ENCODE measurements at regions not wholly inside any gene's neighbourhood (a gene's known extent, or its start where the extent isn't known, plus 50 kb on each side); places are given as distances from the start of the nearest gene placed in this dataset.

DNA sequence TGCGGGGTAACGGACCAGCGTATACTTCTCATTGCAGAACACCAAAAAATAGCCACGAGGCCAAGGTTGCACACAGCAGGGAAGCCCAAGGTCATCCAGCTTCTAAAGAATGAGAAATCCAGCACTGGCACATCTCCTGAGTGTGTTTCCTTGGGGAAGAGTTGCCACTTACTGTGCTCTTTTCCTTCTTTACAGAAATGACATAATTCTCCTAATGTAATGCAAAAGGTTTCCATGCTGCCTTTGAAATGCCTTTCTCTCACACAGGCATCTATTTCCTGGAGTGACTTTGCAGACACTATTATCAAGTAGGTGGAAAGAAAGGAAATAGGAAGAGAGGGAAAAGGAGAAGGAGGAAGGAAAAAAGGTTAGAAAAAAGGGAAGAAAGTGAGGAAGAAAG, 862.1 kb upstream of the CELF4 start:
- Histone ChIP-seq H3F3A (replicated peaks; ENCODE audit: low read depth) (no peaks in the 10 kb centered on the region), H3K4me3 (no peak overlapping the region), H3K27me3 (ENCODE audit: insufficient read depth) (no peaks in the 10 kb centered on the region), H3K9me2 (ENCODE audit: insufficient read depth) (0 out of 2 replicates have a peak, but pooled peaks cover 8% of the 10 kb centered on the region), H3K4me1 (ENCODE audit: insufficient read depth) (no peaks in the 10 kb centered on the region), H3K27ac (ENCODE audit: low read depth) (no peak overlapping the region), H3K36me3 (ENCODE audit: insufficient read depth) (no peaks in the 10 kb centered on the region), H2AFZ (no peak overlapping the region), H4K20me1 (replicated peaks; ENCODE audit: insufficient read depth) (no peaks in the 10 kb centered on the region), H3K79me2 (replicated peaks; ENCODE audit: insufficient read depth) (no peaks in the 10 kb centered on the region), H3K4me2 (no peak overlapping the region)
- Mint-ChIP-seq H3K27me3 (ENCODE audit: insufficient read depth, low read depth, poor library complexity) (no peaks in the 10 kb centered on the region), H3K36me3 (ENCODE audit: low read depth) (no peaks in the 10 kb centered on the region; the same call in 2 of the 3 replicates), H3K4me1 (peaks cover 16% of the 10 kb centered on the region), H3K9me3 (no peaks in the 10 kb centered on the region), H3K4me3 (no peak overlapping the region), H3K27ac (no peak overlapping the region)
- DNase-seq (ENCODE audit: low spot score) (no peak), ATAC-seq (no peak)
- TF ChIP-seq POLR2AphosphoS5 (IDR thresholded peaks at IDR 0.05; ENCODE audit: low read depth) (no peak), EZH2 (IDR thresholded peaks at IDR 0.05; ENCODE audit: low read depth, unreplicated experiment) (no peak), STAT1 (IDR thresholded peaks at IDR 0.05; ENCODE audit: unreplicated experiment) (no peak), JUNB (IDR thresholded peaks at IDR 0.05; ENCODE audit: unreplicated experiment) (no peak), EZH2phosphoT487 (IDR thresholded peaks at IDR 0.05; ENCODE audit: unreplicated experiment) (no peak), ZNF331 (CRISPR knock-in tag; IDR thresholded peaks at IDR 0.05; ENCODE audit: low read depth) (no peak)
- TF ChIP-seq, protein P1, sequence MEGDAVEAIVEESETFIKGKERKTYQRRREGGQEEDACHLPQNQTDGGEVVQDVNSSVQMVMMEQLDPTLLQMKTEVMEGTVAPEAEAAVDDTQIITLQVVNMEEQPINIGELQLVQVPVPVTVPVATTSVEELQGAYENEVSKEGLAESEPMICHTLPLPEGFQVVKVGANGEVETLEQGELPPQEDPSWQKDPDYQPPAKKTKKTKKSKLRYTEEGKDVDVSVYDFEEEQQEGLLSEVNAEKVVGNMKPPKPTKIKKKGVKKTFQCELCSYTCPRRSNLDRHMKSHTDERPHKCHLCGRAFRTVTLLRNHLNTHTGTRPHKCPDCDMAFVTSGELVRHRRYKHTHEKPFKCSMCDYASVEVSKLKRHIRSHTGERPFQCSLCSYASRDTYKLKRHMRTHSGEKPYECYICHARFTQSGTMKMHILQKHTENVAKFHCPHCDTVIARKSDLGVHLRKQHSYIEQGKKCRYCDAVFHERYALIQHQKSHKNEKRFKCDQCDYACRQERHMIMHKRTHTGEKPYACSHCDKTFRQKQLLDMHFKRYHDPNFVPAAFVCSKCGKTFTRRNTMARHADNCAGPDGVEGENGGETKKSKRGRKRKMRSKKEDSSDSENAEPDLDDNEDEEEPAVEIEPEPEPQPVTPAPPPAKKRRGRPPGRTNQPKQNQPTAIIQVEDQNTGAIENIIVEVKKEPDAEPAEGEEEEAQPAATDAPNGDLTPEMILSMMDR (conservative IDR thresholded peaks at IDR 0.05; ENCODE audit: low read depth in 2 of 2) = no peak
- TF ChIP-seq, protein P2, sequence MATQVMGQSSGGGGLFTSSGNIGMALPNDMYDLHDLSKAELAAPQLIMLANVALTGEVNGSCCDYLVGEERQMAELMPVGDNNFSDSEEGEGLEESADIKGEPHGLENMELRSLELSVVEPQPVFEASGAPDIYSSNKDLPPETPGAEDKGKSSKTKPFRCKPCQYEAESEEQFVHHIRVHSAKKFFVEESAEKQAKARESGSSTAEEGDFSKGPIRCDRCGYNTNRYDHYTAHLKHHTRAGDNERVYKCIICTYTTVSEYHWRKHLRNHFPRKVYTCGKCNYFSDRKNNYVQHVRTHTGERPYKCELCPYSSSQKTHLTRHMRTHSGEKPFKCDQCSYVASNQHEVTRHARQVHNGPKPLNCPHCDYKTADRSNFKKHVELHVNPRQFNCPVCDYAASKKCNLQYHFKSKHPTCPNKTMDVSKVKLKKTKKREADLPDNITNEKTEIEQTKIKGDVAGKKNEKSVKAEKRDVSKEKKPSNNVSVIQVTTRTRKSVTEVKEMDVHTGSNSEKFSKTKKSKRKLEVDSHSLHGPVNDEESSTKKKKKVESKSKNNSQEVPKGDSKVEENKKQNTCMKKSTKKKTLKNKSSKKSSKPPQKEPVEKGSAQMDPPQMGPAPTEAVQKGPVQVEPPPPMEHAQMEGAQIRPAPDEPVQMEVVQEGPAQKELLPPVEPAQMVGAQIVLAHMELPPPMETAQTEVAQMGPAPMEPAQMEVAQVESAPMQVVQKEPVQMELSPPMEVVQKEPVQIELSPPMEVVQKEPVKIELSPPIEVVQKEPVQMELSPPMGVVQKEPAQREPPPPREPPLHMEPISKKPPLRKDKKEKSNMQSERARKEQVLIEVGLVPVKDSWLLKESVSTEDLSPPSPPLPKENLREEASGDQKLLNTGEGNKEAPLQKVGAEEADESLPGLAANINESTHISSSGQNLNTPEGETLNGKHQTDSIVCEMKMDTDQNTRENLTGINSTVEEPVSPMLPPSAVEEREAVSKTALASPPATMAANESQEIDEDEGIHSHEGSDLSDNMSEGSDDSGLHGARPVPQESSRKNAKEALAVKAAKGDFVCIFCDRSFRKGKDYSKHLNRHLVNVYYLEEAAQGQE (IDR thresholded peaks at IDR 0.05; ENCODE audit: unreplicated experiment) = no peak
- TF ChIP-seq, protein P3, sequence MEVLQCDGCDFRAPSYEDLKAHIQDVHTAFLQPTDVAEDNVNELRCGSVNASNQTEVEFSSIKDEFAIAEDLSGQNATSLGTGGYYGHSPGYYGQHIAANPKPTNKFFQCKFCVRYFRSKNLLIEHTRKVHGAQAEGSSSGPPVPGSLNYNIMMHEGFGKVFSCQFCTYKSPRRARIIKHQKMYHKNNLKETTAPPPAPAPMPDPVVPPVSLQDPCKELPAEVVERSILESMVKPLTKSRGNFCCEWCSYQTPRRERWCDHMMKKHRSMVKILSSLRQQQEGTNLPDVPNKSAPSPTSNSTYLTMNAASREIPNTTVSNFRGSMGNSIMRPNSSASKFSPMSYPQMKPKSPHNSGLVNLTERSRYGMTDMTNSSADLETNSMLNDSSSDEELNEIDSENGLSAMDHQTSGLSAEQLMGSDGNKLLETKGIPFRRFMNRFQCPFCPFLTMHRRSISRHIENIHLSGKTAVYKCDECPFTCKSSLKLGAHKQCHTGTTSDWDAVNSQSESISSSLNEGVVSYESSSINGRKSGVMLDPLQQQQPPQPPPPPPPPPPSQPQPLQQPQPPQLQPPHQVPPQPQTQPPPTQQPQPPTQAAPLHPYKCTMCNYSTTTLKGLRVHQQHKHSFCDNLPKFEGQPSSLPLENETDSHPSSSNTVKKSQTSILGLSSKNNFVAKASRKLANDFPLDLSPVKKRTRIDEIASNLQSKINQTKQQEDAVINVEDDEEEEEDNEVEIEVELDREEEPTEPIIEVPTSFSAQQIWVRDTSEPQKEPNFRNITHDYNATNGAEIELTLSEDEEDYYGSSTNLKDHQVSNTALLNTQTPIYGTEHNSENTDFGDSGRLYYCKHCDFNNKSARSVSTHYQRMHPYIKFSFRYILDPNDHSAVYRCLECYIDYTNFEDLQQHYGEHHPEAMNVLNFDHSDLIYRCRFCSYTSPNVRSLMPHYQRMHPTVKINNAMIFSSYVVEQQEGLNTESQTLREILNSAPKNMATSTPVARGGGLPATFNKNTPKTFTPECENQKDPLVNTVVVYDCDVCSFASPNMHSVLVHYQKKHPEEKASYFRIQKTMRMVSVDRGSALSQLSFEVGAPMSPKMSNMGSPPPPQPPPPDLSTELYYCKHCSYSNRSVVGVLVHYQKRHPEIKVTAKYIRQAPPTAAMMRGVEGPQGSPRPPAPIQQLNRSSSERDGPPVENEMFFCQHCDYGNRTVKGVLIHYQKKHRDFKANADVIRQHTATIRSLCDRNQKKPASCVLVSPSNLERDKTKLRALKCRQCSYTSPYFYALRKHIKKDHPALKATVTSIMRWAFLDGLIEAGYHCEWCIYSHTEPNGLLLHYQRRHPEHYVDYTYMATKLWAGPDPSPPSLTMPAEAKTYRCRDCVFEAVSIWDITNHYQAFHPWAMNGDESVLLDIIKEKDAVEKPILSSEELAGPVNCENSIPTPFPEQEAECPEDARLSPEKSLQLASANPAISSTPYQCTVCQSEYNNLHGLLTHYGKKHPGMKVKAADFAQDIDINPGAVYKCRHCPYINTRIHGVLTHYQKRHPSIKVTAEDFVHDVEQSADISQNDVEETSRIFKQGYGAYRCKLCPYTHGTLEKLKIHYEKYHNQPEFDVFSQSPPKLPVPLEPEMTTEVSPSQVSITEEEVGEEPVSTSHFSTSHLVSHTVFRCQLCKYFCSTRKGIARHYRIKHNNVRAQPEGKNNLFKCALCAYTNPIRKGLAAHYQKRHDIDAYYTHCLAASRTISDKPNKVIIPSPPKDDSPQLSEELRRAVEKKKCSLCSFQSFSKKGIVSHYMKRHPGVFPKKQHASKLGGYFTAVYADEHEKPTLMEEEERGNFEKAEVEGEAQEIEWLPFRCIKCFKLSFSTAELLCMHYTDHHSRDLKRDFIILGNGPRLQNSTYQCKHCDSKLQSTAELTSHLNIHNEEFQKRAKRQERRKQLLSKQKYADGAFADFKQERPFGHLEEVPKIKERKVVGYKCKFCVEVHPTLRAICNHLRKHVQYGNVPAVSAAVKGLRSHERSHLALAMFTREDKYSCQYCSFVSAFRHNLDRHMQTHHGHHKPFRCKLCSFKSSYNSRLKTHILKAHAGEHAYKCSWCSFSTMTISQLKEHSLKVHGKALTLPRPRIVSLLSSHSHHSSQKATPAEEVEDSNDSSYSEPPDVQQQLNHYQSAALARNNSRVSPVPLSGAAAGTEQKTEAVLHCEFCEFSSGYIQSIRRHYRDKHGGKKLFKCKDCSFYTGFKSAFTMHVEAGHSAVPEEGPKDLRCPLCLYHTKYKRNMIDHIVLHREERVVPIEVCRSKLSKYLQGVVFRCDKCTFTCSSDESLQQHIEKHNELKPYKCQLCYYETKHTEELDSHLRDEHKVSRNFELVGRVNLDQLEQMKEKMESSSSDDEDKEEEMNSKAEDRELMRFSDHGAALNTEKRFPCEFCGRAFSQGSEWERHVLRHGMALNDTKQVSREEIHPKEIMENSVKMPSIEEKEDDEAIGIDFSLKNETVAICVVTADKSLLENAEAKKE (CRISPR knock-in tag; IDR thresholded peaks at IDR 0.05) = no peak

All from GM23338 (cell line).